8988T (cell line): ENCODE measurements at regions not wholly inside any gene's neighbourhood (a gene's known extent, or its start where the extent isn't known, plus 50 kb on each side); places are given as distances from the start of the nearest gene placed in this dataset.

ENCODE experiments used
- DNase-seq: peaks from one replicate; pipeline ENCODE4 v3.0.0; 2011

DNA sequence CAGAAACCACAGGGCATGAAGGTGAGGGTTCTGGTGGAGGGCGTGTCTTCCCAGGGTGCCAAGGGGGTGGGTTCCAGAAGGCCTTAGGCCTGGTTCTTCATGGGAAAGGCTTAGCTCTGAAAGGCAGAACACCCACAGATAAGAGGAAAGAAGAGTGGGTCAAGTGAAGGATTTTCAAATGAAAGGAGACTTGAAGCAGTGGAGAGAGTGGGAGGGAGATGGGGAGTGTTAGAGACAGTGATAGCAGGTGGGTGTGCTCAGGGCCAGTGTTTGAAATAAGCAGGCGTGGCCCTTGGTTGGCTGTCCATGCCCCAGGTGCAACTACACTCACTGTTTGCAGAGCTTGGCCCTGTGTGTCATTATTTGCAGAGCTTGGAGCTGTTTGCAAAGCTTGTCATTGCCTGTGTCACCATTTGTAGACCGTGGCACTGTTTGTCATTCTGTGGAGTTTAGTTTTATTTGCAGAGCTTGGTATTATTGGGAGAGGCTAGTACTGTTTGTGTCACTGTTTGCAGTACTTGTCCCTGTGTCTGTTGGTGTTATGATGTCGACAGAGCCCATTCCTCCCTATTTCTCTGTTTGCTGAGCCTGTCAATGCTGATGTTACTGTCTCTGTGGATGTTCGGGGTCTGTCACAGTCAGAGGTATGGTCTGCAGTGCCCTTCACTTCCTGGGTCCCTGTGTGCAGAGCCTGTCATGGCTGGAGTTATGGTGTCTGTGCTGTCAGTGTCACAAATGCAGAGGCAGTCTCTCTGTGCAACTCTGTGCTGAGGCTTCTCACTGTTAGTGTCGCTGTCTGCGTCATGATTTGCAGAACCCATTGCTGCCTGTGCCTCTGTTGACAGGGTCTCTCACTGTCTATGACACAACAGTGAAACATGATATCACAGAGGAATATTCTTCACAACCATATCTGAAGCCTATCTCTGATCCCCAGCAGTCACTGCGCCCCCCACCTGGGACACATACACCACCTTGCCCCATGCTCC lies 127.7 kb upstream of the LRFN2 start:
- DNase-seq = no peak

DNA sequence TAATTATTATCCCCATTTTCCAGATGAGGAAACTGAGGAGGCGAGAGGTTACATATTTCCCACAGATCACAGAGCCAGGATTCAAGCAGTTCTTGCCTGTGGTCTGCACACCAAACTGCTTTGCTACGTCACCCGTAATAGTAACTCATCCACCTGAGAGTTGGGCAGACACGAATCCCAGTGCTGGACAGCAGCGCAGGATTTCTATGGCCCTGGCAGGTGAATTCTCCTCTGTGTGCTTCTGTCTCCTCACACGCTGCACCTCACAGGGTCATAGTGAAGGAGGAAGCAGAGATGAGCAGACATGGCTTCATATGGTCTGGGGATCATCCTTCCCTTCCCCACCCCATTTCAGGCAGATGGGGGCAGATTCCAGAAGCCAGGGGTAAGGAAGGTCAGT lies 127.0 kb upstream of the LRFN2 start:
- DNase-seq = no peak

DNA sequence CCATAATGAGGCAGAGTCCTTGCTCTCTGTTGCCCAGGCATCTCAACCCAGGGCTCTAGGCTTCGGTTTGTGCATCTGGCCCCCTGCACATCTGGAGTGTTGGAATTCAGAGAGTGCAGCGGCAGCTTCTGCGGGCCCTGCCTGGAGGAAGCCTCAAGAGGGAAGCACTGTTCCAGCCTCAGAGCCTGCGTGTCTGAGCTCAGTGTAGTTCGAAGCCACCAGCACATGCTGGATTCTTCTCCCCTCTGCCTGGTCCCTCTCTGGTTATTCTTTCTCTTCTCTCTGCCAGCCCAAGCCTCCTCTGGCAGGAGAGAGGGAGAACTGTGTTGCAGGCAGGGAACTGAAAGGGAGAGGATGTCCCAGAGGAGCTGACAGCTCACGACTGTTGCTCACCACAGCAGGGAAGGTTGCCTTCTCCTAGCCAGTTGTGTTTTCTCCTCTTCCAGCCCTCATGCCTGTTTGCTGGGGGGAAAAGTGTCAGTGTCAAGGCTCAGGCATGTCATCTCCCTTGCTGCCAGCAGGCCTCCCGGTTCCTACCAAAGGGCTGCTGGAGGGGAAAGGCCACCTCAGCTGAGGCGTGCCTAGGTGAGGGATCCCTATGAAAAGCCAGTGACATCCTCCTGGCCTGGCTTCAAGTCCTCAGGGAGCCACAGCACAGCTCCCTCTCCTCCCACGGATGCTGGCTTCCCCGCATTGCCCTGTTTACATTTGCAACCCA lies 126.0 kb upstream of the LRFN2 start:
- no peak for DNase-seq

DNA sequence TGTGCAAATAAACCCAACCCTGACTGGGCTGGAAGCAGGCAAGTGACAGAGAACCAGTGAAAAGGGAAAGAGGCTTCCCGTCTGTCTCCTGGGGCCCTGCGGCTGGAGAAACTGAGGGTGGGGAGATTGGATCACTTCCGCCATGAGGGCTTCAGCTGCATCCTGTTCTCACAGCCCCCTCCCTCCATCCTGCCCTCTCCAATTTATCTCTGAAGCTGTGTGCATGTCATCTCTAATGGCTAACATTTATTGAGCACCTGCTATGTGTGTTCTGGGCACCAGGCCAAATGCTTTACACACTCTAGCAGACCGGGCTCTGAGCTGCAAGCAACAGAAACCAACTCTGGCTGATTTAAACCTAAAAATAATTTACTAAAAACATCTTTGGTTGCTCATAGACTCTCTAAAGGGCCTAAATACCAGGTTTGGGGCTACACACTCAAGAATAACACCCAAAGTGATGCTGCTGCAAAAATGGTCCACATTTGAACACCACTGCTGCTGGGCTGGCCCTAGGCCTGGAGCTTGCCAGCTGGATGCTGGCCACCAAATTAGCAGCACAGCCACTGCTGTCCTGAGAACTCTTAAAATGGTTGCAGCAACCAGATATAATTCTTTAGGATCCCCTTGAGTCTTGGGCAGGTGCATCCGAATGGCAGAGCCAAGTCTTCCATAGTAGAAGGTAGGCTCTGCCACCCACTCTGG lies 123.6 kb upstream of the LRFN2 start:
- no peak for DNase-seq

DNA sequence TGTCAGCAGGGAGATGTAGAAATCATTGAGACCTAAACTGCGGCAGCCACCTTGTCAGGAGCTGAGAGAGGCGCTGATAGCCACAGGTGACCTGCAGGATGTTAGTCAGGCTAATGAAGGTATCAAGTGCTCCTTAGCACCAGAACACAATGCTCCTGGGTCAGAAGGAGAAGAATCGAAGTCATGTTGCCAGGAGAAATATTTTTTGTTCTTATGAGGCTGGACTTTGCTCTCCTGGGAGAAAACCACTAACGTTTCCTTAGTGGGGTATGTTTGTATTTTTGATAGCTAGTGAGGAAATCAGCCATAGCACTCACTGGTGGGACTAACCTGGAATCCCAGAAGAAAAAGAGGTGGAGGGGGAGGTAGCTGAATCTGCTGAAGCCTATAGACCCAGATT lies 120.9 kb upstream of the LRFN2 start:
- no peak for DNase-seq

DNA sequence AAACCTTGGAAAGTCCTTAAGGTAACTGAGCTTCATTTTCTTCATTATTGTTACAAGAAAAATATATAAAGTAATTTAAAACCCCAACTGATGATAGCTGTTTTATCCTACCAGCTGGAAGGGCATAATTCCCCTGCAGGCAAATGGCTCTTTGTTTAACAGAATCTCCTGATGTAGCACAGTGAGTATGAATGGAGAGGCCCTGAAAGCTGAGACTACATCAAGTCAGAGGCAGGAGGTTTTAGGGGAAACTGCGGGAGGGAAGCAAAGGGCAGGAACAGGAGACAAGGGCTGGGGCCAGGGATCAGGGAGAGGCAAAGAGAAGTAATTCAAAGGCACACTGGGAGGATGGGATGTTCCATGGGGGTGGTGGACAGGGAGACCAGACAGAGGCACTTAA lies 119.0 kb upstream of the LRFN2 start:
- DNase-seq = no peak

DNA sequence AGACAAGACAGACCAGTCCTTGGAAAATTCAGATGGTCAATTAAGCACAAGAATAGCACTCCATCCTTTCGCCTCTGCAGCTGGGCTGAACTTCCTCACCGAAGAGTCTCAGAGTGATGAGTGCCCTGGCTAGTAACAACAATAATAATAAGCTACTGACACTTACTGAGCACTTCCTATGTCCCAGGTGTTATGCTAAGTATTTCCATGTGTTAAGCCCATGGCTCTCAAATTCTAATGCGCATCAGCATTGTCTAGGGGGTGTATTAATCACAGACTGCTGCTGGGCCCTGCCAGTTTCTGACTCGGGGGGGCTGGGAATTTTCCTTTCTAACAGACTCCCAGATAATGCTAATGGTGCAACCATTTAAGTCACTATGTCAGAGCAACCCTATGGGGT lies 118.2 kb upstream of the LRFN2 start:
- no peak for DNase-seq

DNA sequence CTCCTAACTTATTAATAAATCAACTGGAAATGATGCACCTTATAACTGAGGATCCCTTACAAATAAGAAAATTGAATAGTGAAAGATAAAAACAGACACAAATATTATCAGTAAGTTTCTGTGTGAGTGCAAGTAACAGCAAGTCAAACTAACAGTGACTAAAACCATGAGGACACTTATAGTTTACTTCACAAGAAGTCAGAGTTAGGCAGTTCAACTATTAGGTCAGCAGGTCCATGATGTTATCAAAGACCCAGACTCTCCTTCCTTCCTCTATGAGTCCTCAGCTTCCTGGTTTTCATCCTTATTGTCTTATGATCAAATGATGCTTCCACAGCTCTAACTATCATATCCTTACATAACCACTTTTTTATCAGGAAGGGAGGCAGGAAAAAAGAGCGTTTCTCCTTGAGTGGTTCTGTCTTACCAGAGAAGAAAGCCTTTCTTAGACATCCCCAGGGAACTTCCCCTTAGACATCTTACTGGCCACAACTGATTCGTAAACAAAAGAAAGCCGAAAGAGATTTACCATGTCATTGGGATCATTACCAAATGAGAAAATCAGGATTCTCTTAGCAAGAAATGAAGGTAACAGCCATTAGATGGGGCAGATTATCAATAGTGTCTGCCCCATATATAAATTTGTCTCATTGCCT lies 114.3 kb upstream of the LRFN2 start:
- DNase-seq = no peak

DNA sequence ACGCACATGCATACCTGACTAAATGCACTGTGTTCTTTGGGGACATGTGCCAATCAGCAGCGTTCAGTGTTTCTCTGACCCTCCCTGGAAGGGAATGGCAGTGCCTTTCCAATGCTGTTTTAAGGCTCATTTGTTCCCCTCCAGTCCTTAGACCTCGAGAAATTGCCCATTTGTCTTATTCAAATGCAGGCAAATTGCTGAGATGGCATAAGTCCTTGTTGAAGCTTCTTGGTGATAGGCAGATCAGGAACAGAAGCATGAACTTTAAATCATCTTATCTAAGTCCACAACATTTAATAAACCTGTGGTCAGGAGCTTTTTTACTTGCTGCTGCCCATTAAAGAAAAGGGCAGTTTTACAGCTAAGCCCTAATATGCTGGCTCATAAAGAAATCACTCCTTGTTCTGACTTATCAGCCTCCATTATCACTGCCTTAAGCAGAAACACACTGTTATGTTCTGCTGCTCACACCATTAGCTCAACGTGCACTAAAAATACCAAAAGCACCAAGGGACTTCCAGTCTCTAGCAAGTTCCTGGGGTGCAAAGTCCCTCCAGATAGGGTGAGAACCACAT lies 112.9 kb upstream of the LRFN2 start:
- no peak for DNase-seq

DNA sequence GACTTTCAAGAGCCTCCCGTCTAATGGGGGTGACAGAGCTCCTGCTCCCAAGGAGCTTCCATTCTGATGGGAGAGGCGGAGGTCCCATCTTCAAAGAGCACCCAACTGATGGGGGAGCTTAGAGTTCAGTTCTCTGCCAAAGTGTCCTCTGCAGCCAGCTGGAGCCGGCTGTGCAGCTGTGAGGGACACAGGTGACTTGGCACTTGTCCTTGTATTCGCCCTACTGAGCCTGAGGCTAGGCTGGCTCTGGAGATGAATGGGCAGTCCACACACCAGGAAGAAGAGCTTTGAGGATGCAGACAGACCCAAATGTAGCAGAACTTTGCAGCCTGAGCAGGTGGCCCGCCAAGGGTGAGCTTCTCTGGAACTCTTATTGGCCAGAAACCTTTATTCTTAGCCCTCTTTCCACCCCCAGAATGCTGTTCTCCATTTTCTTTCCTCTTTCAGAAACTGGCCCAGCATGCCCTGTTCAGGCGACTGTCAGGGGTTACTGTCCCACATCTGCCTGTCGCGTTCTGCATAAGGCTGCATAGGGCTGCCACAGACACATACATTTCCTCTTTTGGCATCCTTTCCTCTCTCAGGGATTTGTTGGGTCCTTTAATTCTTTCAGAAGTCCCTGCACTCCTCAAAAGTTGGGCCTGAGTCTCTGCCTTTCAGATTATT lies 108.7 kb upstream of the LRFN2 start:
- no peak for DNase-seq

DNA sequence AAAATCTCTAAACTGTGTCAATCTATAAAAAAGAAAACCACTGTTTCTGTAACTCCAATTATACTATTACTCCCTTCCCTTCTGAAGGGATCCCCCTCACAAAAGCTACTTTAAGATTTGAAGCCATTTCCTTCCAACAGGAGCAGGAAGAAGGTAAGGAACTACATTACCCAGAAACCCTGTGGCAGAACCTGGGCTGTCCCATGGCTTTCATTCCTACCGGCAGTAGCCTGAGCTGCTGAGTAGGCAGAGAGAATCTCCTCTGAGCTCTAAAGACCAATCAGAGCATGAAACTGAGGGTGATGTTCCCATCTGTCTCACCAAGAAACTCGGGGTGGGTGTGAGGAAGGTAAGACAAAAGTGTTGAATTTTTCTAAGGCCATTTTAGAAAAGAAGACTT lies 108.0 kb upstream of the LRFN2 start:
- no peak for DNase-seq

DNA sequence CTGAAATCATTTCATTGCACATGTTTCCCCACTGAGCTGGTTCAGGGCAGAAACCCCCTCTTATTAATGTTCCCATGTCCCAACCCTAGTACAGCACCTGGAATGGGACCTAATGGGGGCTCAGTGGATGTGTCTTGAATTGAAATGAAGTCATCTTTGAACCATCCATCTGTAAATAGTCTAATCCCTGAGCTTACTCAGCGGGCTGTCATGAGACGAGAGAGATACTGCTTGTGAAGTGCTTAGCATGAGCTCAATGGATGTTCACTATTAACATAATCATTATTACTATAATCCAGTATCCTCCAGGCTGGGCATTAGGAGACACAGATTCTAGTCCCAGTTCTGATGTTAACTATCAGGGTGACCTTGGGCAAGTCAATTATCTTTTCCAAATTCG lies 106.6 kb upstream of the LRFN2 start:
- no peak for DNase-seq

DNA sequence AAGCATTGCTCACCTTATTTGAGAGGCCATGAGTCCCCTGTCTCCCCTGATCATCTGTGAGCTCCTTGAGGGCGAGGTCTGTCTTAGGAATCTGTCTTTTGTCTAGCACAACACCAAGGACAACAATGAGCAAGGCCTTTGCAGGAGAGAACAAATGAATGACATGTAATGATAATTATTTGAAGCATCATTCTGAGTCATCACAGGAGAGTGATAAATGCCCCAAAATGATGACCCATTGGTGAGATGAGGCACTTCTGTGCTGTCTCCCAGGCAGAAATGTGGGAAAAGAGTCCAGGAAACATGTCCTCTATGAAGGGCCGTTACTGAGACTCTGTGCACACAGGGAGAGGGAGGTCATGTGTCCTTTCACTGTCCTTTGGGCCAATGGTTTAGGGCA lies 105.2 kb upstream of the LRFN2 start:
- DNase-seq = no peak

DNA sequence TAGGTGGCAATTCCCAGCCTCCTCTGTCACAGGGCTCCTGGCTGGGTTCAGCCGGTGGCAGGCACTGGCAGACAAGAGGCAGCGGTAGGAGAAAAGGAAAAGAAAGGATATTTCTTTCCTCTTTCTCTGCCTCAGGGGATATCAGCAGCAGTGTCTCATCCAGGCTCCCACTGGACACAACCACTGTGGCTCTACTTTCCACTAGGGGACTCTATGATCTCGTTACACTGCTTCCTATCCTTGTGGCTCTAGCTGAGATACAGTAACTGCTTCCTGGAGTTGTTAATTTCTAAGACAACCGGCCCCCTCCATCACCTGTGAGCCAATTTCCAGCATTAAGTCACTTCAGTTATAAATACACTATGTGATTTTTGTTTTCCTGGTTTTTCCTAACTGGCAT lies 102.0 kb upstream of the LRFN2 start:
- DNase-seq = no peak

DNA sequence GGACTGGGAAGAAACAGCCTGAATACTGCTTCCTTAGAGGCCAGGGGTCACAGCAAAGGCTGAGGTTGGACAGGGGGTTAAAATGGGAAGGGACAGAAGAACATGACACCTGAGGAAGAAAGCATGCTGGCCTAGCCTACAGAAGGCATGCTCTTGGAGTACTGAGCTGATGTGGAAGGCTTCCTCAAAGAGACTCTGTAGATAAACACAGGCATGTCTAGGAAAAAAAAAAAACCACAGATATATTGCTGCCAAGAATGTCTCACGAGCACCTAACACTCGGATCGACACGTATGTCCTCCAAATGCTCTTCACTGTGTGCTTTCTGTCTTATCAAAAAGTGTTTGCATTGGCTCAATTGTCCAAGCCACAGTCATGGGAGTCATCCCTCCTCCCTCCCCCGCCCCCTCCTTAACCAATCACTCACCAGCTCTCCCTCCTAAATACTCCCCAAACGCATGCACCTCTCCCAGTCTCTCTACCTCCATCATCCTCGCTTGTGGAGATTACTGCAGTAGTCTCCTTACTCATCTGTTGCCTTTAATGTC lies 101.1 kb upstream of the LRFN2 start:
- DNase-seq = no peak

DNA sequence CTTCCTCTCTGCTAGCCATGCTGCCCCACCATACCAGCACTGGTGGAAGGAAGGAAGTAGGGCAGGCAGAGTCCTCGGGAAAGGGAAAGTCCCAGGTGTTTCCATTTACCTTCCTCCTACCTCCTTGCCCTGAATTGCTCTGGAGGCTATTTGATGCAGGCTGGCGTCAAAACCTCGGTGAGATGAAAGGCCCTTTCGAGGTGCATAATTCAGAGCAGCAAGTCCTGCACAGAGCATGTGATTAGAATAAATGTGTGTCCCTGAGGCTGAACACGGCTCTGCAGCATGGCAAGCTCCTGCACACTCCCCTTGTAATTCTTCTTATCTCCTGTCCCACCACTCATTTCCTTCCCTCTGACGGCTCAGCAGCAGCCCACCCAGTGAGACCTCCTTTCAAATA lies 98.7 kb upstream of the LRFN2 start:
- DNase-seq = no peak

DNA sequence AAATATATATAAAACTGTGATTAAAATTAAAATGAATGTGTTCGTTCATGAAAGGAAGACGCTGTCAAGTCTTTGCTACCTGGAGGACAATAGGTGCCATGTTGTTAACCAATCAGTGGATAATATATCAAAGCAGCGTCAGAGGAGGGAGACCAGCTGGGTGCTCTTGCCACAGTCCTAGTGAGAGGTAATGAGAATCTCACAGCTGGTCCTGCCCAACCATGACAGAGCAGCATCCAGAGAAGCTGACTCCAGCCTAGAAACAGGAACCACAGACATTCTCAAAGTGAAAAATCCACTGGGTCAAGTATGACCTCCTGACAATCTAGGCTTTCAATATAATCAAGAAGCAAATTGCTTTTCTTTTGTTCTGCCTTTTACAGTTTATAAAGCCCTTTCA lies 94.5 kb upstream of the LRFN2 start:
- DNase-seq = no peak

DNA sequence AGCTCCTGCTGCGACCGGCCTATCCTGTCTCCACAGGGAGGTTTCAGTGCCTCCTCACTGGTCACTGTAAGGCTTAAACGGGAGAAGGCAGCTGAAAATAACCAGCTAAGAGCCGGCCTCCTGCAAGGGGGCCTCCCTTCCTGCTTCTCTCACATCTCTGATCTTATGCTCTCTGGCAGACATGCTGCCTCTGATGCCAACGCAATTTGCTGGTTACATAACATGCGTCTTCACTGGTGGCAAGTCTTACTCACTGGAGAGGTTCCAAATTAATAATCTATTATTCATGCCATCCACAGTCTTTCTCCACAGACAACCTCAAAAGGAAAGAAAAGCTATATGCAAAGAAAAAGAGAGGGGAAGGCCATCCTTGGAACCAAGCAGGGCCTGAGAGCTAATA lies 91.8 kb upstream of the LRFN2 start:
- no peak for DNase-seq

DNA sequence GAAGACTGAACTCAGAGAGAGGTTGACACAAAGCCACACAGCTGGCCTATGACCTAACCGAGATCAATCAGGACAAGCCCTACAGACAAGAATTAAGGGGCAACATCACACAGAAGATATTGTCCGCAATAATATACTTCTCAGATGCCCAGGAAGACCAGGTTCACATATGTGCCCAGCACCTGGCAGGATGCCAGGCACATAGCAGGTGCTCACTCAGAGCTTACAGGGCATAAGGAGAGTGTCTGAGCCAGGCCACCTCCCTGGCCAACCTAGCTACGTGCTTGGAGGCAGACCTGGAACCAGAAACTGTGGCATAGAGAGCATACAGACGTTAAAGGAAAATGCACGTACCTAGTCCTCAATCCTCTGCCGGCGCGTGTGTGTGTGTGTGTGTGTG lies 87.0 kb upstream of the LRFN2 start:
- no peak for DNase-seq

DNA sequence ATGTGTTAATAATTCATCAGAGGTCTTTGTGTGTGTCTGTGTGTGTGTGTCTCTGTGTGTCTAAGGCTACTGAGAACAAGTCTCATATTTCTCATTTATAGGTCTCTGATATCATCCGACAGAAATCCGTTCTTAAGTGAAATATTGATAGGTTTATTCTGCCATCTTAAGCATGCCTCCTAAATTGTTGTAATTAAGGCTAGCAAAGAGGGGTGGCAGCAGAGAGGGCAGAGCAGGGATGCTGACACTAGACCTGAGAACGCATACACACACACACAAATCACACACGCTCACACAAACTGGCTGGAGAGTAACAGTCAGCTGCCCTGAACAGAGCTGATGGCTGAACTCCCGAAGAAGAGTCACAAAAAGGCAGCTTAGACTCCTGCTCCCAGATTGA lies 84.9 kb upstream of the LRFN2 start:
- no peak for DNase-seq

DNA sequence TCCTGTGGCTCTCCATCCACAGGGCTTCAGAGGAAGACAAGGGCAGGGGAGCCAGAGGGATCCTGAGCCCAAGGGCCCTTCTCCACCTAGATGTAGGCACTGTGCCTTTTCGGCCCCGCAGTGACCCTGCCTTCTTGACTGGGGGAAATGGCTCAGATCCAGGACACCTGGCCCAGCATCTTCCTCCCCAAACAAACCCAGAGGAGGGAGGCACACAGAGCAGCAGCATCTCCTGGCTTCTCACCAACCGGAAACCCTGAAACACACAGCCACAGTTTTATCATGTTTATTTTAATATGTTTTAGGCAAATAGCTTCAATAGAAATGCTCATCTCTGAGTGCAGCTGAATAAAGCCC lies 84.5 kb upstream of the LRFN2 start:
- DNase-seq = no peak
